ENCODE measurements at regions not wholly inside any gene's neighbourhood (a gene's known extent, or its start where the extent isn't known, plus 50 kb on each side); places are given as distances from the start of the nearest gene placed in this dataset.

GRCh38 chr12:98059659-98060343 lies 455.6 kb upstream of the TMPO start:
- ChIA-PET POLR2A (interaction anchor here (0.7 kb wide), 1 partner anchor 310 kb away, joined by 3 read pairs; no protein-coding TSS in a partner anchor), CTCF (ENCODE audit: low intra/inter-chr PET ratio) (no interaction called here)
- Histone ChIP-seq H3K9me3 (replicated peaks; ENCODE audit: control insufficient read depth, insufficient read depth, low read depth, low read length) (no peaks in the 10 kb centered on the region), H3K27me3 (ENCODE audit: control insufficient read depth in 2 of 2, insufficient read depth in 2 of 2, low read length in 2 of 2) (no peaks in the 10 kb centered on the region), H3K9ac (ENCODE audit: insufficient read depth in 1 of 2, low read depth in 2 of 2, low read length in 2 of 2) (no peak overlapping the region), H3K4me3 (no peak overlapping the region), H3K4me2 (ENCODE audit: insufficient read depth, low read length) (no peak overlapping the region), H3K9me1 (ENCODE audit: control insufficient read depth, insufficient read depth, low read length) (no peaks in the 10 kb centered on the region), H3K27ac (ENCODE audit: extremely low read depth, low read depth, low read length) (no peak overlapping the region), H3K36me3 (ENCODE audit: control insufficient read depth, insufficient read depth, low read length) (no peaks in the 10 kb centered on the region), H3K4me1 (replicated peaks in 1 of 2; ENCODE audit: control insufficient read depth in 2 of 2, insufficient read depth in 2 of 2, low read length in 2 of 2) (no peaks in the 10 kb centered on the region), H3K79me2 (ENCODE audit: control insufficient read depth, insufficient read depth, low read length) (no peaks in the 10 kb centered on the region), H2AFZ (ENCODE audit: low read depth, low read length) (no peak overlapping the region), H4K20me1 (replicated peaks; ENCODE audit: control insufficient read depth, insufficient read depth, low read length) (no peaks in the 10 kb centered on the region)
- no peak for TF ChIP-seq ZBTB17 (CRISPR knock-in tag; IDR thresholded peaks at IDR 0.05)
- no peak for TF ChIP-seq RFX5 (IDR thresholded peaks at IDR 0.05; ENCODE audit: low read depth, low read length)
- no peak for TF ChIP-seq HIVEP1 (CRISPR knock-in tag; IDR thresholded peaks at IDR 0.05)
- TF ChIP-seq XRCC5 (IDR thresholded peaks at IDR 0.05; ENCODE audit: low read depth, low read length): no peak
- no peak for TF ChIP-seq DACH1 (IDR thresholded peaks at IDR 0.05; ENCODE audit: partially characterized antibody)
- WGBS (ENCODE audit: insufficient coverage, low coverage, missing lambda C conversion rate): 0% methylated on average over 2 of the region's 2 CpGs
- no peak for FAIRE-seq
- intact Hi-C loops (cut with micrococcal nuclease) (no loop called here), in situ Hi-C loops (cut with MboI) (no loop called here)
- DNase-seq (ENCODE audit: extremely low read depth in 1 of 4, low spot score in 3 of 4): no peak
- ATAC-seq: no peak
- BruUV-seq (replicated peaks): no TSS peak

GRCh38 chr12:98060411-98060810 lies 455.0 kb upstream of the TMPO start:
- ChIA-PET CTCF (ENCODE audit: low intra/inter-chr PET ratio) (no interaction called here), POLR2A (no interaction called here)
- Histone ChIP-seq H3K27me3 (ENCODE audit: control insufficient read depth in 2 of 2, insufficient read depth in 2 of 2, low read length in 2 of 2) (no peaks in the 10 kb centered on the region), H4K20me1 (replicated peaks; ENCODE audit: control insufficient read depth, insufficient read depth, low read length) (no peaks in the 10 kb centered on the region), H3K9me1 (ENCODE audit: control insufficient read depth, insufficient read depth, low read length) (no peaks in the 10 kb centered on the region), H3K36me3 (ENCODE audit: control insufficient read depth, insufficient read depth, low read length) (no peaks in the 10 kb centered on the region), H2AFZ (ENCODE audit: low read depth, low read length) (no peak overlapping the region), H3K4me1 (replicated peaks in 1 of 2; ENCODE audit: control insufficient read depth in 2 of 2, insufficient read depth in 2 of 2, low read length in 2 of 2) (no peaks in the 10 kb centered on the region), H3K79me2 (ENCODE audit: control insufficient read depth, insufficient read depth, low read length) (no peaks in the 10 kb centered on the region), H3K4me2 (ENCODE audit: insufficient read depth, low read length) (no peak overlapping the region), H3K4me3 (no peak overlapping the region), H3K9me3 (replicated peaks; ENCODE audit: control insufficient read depth, insufficient read depth, low read depth, low read length) (no peaks in the 10 kb centered on the region), H3K27ac (ENCODE audit: extremely low read depth, low read depth, low read length) (no peak overlapping the region), H3K9ac (ENCODE audit: insufficient read depth in 1 of 2, low read depth in 2 of 2, low read length in 2 of 2) (no peak overlapping the region)
- in situ Hi-C loops (cut with MboI) (no loop called here), intact Hi-C loops (cut with micrococcal nuclease) (no loop called here)
- ATAC-seq (no peak), FAIRE-seq (no peak), DNase-seq (ENCODE audit: extremely low read depth in 1 of 4, low spot score in 3 of 4) (no peak)
- WGBS (ENCODE audit: insufficient coverage, low coverage, missing lambda C conversion rate): 0% methylated on average over 1 of the region's 1 CpG
- BruUV-seq (replicated peaks): no TSS peak
- TF ChIP-seq SMC3 (conservative IDR thresholded peaks at IDR 0.05; ENCODE audit: insufficient read depth, low read depth, low read length) (no peak), KAT2B (IDR thresholded peaks at IDR 0.05; ENCODE audit: low read depth, low read length) (no peak), FIP1L1 (IDR thresholded peaks at IDR 0.05; ENCODE audit: low read depth, low read length, poor library complexity, severe bottlenecking) (no peak), ARHGAP35 (IDR thresholded peaks at IDR 0.05; ENCODE audit: partially characterized antibody) (no peak), HES1 (IDR thresholded peaks at IDR 0.05; ENCODE audit: low read depth) (no peak), ZNF449 (CRISPR knock-in tag; IDR thresholded peaks at IDR 0.05) (no peak), FOXA1 (IDR thresholded peaks at IDR 0.05; ENCODE audit: borderline replicate concordance) (no peak), ZNF277 (CRISPR knock-in tag; IDR thresholded peaks at IDR 0.05; ENCODE audit: borderline replicate concordance) (no peak)

Measured in K562 (cell line).